NCI-H187 (cell line): ENCODE measurements at regions not wholly inside any gene's neighbourhood (a gene's known extent, or its start where the extent isn't known, plus 50 kb on each side); places are given as distances from the start of the nearest gene placed in this dataset.

ENCODE experiments used
- DNase-seq, 2 experiments: peaks; one replicate each; lab custom pipeline; 2025; lab: John Stamatoyannopoulos, UW

DNA sequence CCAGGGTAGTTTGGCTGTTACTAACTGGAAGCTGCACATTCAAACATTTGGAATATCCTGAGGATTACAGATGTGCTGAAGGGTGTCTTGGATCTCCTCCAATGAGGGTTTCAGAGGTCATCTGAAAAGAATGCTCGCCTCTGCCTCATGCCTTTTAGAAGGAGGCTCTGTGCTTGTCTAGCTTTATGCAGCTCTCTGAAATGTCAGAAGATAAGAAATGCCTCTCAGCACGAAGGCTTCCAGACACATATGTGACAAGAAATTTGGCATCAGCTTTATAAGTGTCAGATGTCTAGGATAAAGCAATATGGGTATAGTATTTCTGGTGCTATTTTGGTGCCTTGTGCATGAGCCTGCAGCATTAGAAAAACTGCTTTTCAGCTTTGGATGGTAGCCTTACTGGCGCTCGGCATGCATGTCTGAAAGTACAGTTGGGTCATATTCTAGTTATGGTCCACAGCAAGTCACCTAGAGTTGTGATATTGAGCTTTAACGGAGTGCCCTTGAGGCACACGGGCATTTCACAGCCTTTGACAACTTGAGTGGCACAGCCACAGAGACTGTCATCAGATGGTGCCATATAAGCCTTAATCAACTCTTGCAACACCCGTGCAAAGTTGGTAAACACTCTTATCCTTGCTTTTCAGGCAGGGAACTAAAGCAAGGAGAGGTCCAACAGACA lies 70.8 kb upstream of the PGRMC2 start:
- DNase-seq = peak in 1 of 2 experiments; percentile 9

DNA sequence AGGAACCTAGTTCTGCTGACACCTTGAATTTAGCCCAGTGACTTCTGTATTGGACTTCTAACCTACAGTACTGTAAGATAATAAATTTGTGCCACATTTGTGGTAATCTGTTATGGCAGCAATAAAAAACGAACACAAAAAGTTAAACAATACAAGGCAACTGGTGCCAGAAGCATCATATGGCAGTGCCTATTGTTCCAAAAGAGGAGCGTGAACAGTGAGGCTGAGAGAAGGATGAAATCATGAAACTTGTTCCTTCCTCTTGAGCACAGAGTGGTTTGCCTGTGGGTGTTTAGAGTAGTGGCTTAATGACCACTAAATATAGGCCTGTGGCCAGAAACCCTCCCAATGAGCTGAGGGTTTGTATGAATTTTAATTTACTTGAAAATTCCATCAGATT lies 69.7 kb upstream of the PGRMC2 start:
- no peak for DNase-seq

DNA sequence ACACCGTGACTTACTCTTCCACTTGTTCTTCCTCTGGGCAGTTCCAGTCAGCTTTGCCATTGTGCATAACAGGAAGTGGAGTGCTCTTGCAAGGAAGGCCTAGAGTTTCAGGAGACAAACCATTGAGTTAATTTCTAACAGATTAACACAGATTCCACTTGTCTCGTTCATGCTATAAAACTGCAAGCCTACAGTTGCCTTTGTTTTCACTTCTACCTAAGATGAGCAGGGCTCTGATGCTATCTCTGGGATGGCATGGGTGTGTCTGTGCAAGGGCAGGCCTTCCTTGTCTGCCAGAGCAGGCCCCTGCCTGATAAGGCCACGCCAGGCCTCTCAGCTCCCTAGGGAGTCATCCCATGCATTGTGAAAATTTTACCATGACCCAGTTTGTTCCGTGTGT lies 67.7 kb upstream of the PGRMC2 start:
- DNase-seq = no peak

DNA sequence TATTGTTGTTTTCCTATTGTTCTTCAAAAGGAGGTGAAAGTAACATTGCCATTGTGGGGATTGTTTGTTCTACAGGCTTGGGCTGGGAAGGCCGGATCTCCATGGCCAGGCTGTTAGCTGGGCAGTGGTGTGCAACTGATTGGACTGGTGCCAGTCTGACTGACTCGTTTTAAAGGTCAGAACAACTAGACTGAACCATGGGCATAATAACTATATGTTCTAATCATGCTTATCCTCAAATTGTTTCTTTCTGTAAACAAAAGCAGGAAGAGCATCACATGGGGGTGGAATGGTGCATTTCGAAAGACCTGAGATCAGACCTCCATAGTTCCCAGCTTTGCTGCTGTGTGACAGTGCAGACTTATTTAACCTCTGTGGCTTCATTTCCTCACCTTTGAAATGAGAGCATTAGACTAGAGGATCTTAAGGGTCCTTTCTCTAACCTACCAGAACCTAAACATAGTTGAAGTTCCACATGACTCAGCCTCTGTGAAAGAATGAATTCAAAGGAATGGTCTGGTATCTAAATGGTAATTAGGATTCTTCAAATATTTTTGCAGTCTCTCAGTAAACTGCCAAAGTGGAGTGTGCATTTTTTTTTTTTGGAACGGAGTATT lies 66.7 kb upstream of the PGRMC2 start:
- DNase-seq = no peak

DNA sequence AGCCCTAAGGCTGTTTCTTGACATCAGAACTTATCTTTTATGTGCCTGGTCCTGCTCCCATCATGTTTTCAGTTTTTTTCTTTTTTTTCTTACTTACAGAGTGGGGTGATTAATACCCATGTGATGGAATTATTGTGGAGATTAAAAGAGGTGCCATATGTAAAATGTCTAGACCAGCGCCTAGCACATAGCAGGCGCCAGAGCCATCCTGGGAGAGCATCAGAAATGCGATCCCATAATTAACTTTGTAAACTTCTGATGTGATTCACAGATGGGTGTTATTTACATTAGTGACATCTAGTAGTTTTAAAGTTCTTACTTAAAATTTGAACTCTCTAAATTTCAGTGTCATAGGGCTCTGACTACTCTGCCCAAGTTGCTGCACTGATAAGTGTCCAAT lies 66.2 kb upstream of the PGRMC2 start:
- DNase-seq = no peak

DNA sequence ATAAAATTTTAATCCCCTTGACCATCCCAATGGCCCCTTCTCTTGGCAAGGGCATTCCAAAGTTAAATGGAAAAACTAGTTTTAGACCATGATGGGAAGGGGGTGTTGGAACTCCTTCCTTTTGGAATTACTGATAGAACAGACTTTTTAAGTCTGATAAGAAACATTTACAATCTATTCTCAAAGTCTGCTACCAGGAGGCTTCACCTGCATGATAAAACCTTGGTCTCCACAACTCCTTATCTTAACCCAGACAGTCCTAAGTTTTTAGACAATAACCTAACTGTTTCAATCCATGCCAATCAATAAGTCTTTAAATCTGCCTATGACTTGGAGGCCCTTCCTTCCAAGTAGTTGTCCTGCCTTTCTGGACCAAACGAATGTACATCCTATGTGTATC lies 63.9 kb upstream of the PGRMC2 start:
- no peak for DNase-seq

DNA sequence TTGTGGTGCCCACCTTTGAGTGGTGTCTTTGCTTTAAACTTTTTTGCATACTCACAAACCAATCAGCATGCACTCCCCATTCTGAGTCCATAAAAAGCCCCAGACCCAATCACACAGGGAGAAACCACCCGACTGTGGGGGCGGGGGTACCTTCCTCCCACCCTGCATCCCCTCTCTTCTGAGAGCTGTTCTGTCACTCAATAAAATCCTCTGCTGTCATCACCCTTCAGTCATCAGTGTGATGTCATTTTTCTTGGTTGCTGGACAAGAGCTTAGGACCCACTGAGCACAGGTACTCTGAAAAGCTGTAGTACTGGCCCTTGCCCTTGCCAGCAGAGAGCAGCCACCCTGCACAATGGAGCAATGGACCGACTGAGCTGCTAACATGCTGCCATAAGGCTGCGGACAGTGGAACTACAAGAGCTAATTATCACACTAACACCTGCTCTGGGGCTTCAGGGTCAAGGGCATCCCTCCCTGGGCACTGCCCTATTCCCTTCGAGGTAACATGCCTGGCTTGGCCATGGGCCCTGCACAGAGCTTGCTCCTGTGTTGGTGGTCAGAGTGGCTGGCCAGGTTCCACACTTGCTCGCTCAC lies 62.9 kb upstream of the PGRMC2 start:
- DNase-seq = no peak

DNA sequence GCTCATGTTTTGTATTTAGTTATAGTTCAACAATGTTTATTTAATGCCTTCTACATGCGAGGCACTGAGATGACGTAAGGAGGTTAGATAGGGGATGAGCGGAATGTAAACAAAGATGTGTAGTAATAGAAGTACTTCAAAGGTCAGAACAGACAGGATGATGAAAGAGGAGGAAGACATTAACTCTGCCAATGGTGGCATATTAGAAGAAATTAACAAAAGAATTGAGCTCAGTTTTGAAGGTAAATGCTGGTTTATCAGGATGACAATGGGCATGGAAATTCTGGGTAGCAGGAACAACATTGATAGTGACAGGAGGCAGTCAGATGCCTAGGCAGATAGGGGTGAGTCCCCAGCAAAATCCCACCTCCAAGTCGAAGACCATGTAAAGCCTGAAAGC lies 62.3 kb upstream of the PGRMC2 start:
- DNase-seq = no peak

DNA sequence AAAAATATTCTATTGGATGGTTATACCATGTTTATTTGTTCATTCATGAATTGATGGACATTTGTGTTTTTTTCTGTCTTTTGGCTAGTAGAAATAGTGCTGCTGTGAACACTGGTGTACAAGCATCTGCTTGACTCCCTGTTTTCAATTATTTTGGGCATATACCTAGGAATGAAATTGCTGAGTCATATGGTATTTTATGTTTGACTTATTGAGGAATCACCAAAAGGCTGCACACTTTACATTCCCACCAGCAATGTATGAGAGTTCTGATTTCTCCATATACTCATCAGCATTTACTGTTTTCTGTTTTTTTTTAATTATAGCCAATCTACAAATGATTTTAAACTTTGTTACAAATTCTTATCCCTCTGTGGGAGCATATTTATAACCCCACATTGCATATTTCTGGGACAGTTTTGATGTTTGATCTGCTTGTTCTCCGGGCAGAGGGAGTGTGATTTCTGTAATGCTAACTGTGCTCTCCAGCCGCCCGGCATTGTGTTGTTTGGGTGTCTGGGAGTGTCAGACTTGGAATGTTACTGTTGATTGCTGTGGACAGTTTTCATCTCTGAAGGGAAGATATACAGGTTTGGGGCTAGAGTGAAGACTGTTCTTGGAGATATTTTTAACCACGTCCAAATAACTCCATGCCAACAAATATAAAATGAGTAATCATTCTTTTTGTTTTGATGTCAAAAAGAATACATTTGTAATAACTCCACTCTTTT lies 60.5 kb upstream of the PGRMC2 start:
- no peak for DNase-seq

DNA sequence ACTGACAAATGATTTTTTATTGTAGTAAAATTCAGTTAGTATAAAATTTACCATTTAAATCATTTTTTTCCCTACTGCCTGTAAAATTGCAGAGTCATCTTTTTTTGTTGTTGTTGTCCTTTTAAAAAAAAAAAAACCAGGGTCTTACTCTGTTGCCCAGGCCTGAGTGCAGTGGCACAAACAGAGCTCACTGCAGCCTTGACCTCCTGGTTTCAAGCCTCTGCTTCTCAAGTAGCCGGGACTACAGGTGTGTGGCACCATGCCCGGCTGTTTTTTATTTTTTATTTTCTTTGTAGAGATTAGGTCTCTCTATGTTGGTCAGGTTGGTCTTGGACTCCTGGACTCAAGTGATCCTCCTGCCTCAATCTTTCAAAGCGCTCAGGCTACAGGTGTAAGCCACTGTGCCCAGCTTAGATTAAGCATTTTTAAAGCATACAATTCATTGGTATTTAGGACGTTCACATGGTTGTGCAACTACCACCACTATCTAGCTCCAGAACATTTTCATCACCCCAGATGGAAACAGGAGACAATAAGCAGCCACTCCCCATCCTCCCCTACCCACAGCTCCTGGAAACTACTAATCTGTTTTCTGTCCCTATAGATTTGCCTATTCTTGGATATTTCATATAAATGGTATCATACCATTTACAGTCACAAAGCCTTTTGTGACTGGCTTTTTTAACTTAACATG lies 59.7 kb upstream of the PGRMC2 start:
- no peak for DNase-seq

DNA sequence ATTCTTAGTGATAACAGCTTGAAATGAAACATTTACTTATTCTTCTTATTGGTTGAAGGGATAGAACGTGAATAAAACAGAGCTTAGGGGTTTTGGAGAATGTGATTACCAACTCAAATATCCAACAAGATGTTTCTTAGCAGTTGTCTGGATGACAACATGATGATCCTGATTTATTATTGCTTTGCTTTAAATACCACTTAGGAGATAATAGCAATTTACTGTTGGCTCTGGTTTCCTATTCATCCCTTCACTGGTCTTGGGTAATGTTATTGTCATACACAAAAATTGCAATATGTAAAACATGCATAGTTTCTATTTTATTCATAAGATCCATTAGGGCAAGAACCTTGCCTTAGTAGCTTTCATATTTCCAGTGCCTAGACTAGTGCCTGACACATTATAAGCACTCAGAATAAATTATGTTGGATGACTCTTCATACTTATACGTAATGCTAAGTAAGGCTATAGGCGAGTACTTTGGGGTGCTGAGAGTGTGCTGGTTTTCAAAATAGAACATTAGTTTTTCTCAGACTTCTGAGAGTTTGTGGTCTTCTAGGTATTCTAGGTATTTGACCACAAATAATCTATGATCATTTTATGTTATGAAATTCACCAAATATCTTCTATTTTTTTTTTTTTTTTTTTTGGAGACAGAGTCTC lies 58.6 kb upstream of the PGRMC2 start:
- DNase-seq = no peak

DNA sequence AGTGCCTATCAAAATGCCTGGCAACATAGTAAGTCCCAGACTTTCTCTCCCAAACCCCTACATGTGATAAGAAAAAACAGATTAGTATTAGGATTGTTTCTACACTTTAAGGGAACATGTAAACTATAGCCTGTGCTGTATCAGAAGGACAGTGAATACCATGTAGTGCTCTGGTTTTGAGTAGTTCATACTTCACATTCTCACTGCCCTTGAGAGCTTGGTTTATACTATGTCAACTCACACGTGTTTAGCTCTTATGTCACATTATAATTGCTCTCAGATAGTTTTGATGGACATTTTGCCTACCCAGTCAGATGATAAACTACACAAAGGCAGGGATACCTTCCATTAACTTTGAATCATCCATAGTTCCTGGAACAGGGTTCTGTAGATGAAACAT lies 58.0 kb upstream of the PGRMC2 start:
- DNase-seq = no peak

DNA sequence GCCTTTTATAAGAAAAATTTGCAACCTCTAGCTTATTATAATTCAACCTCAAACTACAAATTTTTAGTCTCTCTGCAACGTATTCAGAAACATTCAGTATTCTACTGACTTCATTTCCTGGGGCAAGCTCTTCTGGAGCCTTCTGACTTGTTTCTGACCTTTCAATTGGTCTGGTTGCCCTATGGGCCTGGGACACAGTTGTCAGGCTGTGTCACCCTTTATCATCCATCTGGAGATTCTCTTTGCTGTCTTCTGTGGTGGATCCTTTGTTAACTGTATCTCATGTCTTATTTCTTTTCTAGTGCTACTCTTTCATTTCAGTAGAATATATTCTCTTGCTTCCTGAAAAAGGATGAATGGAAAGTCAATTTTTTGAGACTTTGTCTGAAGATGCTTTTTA lies 55.1 kb upstream of the PGRMC2 start:
- no peak for DNase-seq

DNA sequence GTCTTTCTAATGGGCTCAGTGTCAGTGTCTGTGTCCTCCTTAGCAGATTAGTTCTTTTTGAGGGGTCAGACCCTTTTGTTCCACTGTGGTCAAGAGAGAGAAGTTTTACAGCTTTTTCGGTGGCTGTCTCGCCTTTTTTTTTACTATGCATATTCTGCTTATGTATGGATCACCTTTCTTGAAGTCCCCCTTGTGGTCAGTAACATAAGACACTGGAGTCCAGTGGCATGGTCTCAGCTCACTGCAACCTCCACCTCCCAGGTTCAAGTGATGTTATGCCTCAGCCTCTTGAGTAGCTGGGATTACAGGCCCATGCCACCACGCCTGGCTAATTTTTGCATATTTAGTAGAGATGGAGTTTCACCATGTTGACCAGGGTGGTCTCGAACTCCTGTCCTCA lies 54.0 kb upstream of the PGRMC2 start:
- no peak for DNase-seq

DNA sequence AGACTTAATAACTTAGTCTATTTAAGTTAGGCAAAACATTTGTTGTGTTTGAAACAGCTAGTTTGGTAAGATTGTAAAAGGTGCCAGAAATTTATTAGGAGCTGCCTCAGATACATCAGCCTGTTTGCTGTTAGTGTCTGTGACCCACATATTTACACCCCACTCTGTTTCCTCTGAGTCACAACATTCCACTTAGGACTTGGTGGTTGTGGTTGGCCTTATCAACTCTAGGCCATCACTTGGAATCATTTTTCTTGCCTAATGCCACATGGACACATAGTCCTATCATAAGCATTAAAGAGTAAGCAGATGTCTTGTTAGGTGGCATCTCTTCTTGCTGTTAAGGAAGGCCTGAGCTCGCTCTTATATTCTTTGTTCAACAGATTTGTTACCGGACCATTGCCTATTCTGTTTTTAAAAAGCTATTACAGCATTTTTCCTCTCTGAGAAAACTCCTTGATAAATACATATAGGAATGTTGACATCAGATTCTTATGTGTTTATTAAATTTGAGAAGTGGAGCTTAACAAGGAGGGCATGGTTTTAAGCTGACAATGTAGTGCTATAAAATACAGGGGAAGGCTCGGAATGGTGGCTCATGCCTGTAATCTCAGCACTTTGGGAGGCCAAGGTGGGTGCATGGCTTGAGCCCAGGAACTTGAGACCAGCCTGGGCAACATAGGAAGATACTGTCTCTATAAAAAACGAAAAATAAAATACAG lies 51.2 kb upstream of the PGRMC2 start:
- DNase-seq = no peak

DNA sequence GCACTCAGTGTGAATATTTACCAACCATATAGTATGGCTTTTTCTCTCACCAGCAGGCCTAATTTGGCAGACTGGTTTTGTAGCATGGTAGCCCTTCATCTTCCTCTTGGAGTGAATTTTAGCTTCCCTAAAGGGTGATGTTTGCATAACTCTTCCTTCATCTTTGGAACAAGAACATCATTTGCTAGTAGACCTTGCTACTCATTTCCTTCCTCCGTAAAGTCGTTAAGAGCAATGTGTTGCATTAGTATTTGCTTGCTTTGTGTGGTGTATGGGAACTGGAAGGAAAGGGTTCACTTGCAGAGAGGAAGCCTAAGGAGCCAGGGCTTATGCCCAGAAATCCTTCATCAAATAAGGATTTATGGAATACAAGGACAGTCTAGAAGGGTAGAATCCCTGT lies 50.2 kb upstream of the PGRMC2 start:
- DNase-seq = no peak
